TTC549 (cell line): ENCODE measurements at regions not wholly inside any gene's neighbourhood (a gene's known extent, or its start where the extent isn't known, plus 50 kb on each side); places are given as distances from the start of the nearest gene placed in this dataset.

Source experiments
- FAIRE-seq: peaks from 2 replicates; lab custom pipeline; 2012; peaks lifted over from hg19 to GRCh38; lab: Jason Lieb, UNC

GRCh38 chr1:177333936-177334595, 163.3 kb downstream of the BRINP2 start:
- no peak for FAIRE-seq
